ENCODE measurements at regions not wholly inside any gene's neighbourhood (a gene's known extent, or its start where the extent isn't known, plus 50 kb on each side); places are given as distances from the start of the nearest gene placed in this dataset.

- H3K36me3 ChIP-seq = no peaks in the 10 kb centered on the region
- no peaks in the 10 kb centered on the region for H3K27me3 ChIP-seq
- intact Hi-C loops (cut with DNase I) = no loop called here
- no peak for TF ChIP-seq CTCF (IDR thresholded peaks at IDR 0.05)
- no peak overlapping the region for H3K27ac ChIP-seq
- no peak for DNase-seq (ENCODE audit: low spot score in 2 of 2)
- no peaks in the 10 kb centered on the region for H3K4me1 ChIP-seq
- H3K4me3 ChIP-seq = no peak overlapping the region
- H3K9me3 ChIP-seq = no peaks in the 10 kb centered on the region
Observed at GRCh38 chr18:75544051-75544481, 116.6 kb upstream of the SMIM21 start.

GRCh38 chr18:75538727-75539126 is 111.2 kb upstream of the SMIM21 start:
- H3K9me3 ChIP-seq = no peaks in the 10 kb centered on the region
- no peak for TF ChIP-seq CTCF (IDR thresholded peaks at IDR 0.05)
- intact Hi-C loops (cut with DNase I) = no loop called here
- H3K4me3 ChIP-seq = no peak overlapping the region
- no peak overlapping the region for H3K27ac ChIP-seq
- no peaks in the 10 kb centered on the region for H3K4me1 ChIP-seq
- H3K27me3 ChIP-seq = no peaks in the 10 kb centered on the region
- no peak for DNase-seq (ENCODE audit: low spot score in 2 of 2)
- no peaks in the 10 kb centered on the region for H3K36me3 ChIP-seq

- no peak overlapping the region for H3K27ac ChIP-seq
- DNase-seq (ENCODE audit: low spot score in 2 of 2) = no peak
- intact Hi-C loops (cut with DNase I) = no loop called here
- peaks cover 4% of the 10 kb centered on the region for H3K27me3 ChIP-seq
- H3K36me3 ChIP-seq = no peaks in the 10 kb centered on the region
- no peaks in the 10 kb centered on the region for H3K9me3 ChIP-seq
- no peak overlapping the region for H3K4me3 ChIP-seq
- H3K4me1 ChIP-seq = no peaks in the 10 kb centered on the region
- no peak for TF ChIP-seq CTCF (IDR thresholded peaks at IDR 0.05)
Observed at GRCh38 chr18:75533950-75534349, 106.4 kb upstream of the SMIM21 start.

- no peaks in the 10 kb centered on the region for H3K36me3 ChIP-seq
- no peak overlapping the region for H3K27ac ChIP-seq
- H3K27me3 ChIP-seq = peaks cover 4% of the 10 kb centered on the region
- H3K9me3 ChIP-seq = no peaks in the 10 kb centered on the region
- no peak for TF ChIP-seq CTCF (IDR thresholded peaks at IDR 0.05)
- intact Hi-C loops (cut with DNase I) = no loop called here
- H3K4me3 ChIP-seq = no peak overlapping the region
- no peak for DNase-seq (ENCODE audit: low spot score in 2 of 2)
- no peaks in the 10 kb centered on the region for H3K4me1 ChIP-seq
Observed at GRCh38 chr18:75533209-75533608, 105.7 kb upstream of the SMIM21 start.

GRCh38 chr18:75531851-75532459 is 104.5 kb upstream of the SMIM21 start:
- no peak overlapping the region for H3K4me3 ChIP-seq
- no peaks in the 10 kb centered on the region for H3K9me3 ChIP-seq
- intact Hi-C loops (cut with DNase I) = no loop called here
- H3K4me1 ChIP-seq = no peaks in the 10 kb centered on the region
- H3K27me3 ChIP-seq = peaks cover 4% of the 10 kb centered on the region
- H3K36me3 ChIP-seq = no peaks in the 10 kb centered on the region
- DNase-seq (ENCODE audit: low spot score in 2 of 2) = no peak
- no peak overlapping the region for H3K27ac ChIP-seq
- TF ChIP-seq CTCF (IDR thresholded peaks at IDR 0.05) = no peak

Measured in ascending aorta (tissue), 2 donors.